Germinal center (tissue), 1 donor: ENCODE measurements at regions not wholly inside any gene's neighbourhood (a gene's known extent, or its start where the extent isn't known, plus 50 kb on each side); places are given as distances from the start of the nearest gene placed in this dataset.
"Not testable (repeated sequence)": the region's sequence is repeated elsewhere in the genome, so short reads cannot be mapped to it uniquely, and the experiment has no call there.

Experiments used
- DNase-seq: peaks from one replicate; pipeline ENCODE4 v3.0.0; 2012; ENCODE audit warnings: mixed read lengths, low spot score

DNA sequence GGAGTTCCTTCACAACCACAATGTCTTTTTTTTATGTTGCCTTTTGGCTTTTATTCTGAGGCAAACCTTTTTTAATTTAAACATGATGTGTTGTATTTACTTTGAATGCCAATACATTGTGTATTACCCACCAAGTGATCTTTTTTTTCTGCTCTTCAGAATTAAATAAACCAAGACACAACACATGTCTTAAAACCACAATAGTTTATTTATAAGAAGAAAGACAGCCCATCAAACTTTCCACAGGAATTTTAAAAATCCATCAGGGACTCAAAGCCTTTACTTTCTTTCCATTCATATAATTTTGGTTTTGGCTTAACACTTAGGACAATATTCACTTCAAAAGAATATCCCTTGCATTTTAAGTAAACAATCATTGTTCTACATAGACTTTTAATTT is 321.8 kb upstream of the MEF2C start:
- no peak for DNase-seq

- no peak for DNase-seq
Observed at GRCh38 chr5:89203611-89204010, 320.6 kb upstream of the MEF2C start.

DNA sequence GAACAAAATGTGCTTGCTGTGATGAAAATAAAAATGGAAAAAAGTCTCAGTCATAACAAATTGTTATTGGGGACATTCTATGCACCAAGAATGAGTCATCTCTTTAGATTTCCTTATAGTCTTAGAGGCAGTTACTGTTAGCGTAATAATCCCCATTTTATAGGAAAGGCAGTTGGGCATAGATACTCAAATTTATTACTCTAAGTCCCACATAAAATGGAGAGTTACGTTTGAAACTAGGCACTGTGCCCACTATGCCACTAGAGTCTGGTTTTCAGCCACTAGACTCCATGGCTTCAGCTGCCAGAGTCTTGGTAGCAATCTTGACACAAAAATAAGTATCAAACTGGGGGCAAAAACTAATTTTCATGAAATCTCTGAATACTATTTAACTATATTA is 317.9 kb upstream of the MEF2C start:
- no peak for DNase-seq

GRCh38 chr5:89199306-89199705 is 316.3 kb upstream of the MEF2C start:
- DNase-seq: no peak

DNA sequence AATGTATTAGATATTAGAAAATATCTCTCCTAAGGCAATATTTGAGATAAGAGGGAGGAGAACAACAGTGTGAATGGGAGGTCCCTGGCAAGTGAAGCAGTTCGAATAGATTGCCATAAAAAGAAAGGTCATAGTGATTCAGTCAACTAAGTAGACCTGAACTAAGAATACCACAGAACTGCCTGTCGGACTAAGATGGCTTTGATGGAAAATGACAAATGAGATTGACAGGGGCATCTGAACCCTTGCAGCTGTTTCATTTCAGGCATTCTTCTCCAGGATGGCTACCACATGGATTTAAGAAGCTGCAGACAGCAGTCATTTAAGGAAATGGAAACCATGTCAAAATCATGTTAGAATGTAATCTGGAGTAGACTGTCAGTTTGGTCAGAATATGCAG is 308.4 kb upstream of the MEF2C start:
- no peak for DNase-seq

GRCh38 chr5:89190515-89191265 is 307.7 kb upstream of the MEF2C start:
- no peak for DNase-seq

DNA sequence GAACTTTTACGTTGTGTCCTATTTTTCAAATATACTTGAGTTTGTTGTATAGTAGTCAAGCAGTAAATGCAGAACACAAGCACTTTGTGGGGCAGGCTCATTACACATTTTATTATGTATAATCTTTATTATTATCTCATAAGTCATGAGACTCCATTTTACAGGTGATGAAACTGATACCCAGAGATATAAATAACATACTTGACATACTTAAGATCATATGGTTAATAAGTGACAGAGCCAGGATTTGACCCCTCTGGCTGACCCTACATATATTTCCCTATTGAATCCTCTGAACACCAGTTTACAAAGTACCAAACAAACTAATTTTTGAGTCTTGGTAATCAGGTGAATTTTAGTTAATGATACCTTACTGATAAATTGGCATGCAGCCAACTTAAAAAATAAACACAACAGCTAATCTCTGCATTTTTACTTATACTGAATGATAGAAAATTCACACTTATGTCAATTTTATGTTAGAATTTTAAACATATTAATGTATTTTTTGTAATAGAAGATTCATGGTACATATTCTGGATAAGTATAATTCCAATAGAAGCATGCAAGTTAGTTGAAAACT is 305.0 kb upstream of the MEF2C start:
- no peak for DNase-seq

DNA sequence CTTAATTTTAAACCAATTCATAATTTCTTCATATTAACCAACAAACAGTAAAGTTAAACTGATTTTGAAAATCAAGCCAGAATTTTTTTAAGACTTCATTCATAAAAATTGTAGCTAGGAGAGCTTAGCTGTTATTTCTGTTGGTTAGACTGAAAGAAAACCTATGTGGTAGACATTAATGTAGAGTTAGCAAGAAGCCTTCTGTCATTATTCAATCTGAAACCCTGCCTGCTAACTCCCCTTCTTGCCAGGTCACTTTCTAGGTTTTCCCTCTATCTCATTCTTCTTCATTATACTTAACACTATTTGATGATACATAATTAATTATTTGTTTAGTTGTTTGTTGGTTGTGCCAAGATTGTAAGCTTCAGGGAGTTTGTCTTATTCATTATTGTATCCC is 304.3 kb upstream of the MEF2C start:
- DNase-seq: no peak

GRCh38 chr5:89181546-89181945 is 298.6 kb upstream of the MEF2C start:
- no peak for DNase-seq

DNA sequence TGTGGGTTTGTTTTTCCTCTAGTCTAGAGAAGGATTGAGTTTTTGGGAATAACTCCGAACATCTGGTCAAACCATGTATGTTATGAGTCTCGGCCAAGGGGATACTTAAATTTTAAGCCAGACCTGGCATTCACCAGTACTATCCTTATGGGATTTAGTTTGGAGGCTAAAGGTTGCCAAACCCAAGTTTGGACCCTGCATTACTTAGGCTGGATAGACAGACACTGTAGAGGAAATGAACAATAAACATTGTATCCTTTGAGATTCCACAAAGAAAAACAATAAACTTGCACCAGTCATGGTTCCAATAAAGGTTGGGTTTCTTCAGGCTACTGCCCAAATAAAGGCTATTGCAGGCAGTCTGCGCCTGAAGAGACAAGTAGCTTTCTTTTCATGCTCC is 296.7 kb upstream of the MEF2C start:
- no peak for DNase-seq

GRCh38 chr5:89178541-89178940 is 295.6 kb upstream of the MEF2C start:
- DNase-seq: no peak

DNA sequence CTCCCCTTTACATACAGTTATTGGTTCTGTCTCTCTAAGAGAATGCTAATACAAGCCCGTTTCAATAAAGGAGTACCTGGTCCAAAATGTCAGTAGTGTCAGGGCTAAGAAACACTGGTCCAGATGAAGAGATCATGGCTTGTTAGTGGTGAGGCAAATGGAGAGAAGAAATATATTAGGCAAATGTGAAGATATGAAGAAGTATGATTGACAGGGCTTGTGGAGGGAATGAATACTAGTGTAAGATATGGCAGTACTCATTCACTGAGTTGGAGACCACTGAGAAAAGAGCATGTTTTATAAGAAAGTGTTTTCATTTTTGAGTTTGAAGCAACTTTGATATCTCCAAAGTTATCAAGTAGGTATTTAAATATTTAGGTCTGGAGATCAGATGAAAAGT is 290.5 kb upstream of the MEF2C start:
- no peak for DNase-seq

GRCh38 chr5:89168766-89169165 is 285.8 kb upstream of the MEF2C start:
- no peak for DNase-seq

DNA sequence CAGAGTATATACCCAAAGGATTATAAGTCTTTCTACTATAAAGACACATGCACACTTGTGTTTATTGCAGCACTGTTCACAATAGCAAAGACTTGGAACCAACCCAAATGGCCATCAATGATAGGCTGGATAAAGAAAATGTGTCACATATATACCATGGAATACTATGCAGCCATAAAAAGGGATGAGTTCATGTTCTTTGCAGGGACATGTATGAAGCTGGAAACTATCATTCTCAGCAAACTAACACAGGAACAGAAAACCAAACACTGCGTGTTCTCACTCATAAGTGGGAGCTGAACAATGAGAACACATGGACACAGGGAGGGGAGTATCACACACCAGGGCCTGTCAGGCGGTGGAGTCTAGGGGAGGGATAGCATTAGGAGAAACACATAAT is 281.7 kb upstream of the MEF2C start:
- not testable (repeated sequence) for DNase-seq

- DNase-seq: no peak
Observed at GRCh38 chr5:89156226-89156625, 273.2 kb upstream of the MEF2C start.

GRCh38 chr5:89147031-89147430 is 264.0 kb upstream of the MEF2C start:
- DNase-seq: no peak

GRCh38 chr5:89137148-89137547 is 254.2 kb upstream of the MEF2C start:
- no peak for DNase-seq

DNA sequence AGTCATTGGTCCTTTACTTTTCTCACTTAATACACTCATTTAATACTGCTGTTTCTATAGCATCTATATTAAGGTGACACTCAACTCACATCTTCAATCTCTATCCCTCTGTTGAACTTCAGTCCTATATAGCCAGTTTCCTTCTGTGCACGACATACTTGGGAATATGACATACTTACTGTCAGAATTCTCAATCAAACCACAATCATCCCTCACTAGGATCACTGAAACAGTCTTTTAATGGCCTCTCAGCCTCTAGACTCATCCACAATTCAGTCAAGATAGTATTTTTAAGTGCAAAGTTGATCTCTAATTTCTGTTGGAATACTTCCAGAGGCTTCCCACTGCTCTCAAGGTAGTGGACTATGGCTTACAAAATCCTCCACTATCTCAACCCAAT is 251.0 kb upstream of the MEF2C start:
- no peak for DNase-seq

DNA sequence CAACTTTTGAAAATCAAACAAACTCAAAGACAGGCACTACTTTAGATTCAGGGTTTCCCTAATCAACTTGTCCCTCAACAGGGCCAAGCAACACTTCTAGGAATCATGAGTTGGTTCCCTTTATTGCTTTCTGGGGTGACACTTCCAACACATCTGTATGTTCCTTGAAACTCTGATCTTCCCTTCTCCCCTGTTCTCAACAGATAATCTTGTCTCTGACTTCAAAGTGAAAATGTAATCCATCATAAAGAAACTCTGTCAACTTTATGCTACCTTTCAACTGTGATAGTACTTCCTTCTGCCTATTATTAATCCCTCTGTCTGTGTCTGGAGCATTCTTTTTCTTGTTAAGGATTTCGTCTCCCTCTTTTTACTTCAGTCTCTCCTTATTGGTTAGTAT is 250.1 kb upstream of the MEF2C start:
- DNase-seq: no peak

DNA sequence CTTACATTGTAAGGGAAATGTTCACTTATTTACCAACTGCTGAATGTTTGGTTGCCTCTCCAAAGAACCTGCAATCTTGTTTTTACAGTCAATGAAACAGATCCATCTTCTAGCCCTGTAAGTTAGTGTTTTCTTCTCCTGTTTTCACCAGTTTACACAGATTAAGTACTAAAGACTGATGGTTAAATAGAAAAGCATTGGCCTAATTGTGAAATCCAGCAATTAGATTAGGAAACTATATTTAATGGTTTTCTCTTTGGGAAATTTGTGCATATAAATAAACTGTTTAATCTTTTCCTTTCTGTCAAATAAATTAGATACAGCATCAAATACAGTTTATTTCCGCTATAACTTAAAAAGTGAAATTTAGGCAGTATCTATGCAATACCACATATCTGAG is 247.9 kb upstream of the MEF2C start:
- no peak for DNase-seq

DNA sequence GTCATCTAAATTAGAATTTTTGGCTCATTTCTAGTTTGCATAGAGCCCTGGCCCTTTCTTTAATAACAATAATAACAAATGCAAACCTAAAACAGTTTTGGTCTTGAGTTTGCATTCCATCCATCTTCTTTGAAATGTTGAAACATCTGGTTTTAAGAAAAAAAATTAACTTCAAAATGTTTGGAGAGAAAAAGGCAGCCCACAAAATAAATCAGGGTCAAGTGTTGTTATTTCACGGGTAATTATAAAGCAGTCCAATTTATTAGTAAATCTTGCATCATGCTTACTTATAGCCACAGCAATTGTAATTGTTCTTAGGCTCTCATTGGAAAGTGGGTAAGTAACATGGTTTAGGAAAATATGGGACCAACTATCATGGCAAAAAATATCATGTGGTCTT is 247.0 kb upstream of the MEF2C start:
- DNase-seq: no peak

DNA sequence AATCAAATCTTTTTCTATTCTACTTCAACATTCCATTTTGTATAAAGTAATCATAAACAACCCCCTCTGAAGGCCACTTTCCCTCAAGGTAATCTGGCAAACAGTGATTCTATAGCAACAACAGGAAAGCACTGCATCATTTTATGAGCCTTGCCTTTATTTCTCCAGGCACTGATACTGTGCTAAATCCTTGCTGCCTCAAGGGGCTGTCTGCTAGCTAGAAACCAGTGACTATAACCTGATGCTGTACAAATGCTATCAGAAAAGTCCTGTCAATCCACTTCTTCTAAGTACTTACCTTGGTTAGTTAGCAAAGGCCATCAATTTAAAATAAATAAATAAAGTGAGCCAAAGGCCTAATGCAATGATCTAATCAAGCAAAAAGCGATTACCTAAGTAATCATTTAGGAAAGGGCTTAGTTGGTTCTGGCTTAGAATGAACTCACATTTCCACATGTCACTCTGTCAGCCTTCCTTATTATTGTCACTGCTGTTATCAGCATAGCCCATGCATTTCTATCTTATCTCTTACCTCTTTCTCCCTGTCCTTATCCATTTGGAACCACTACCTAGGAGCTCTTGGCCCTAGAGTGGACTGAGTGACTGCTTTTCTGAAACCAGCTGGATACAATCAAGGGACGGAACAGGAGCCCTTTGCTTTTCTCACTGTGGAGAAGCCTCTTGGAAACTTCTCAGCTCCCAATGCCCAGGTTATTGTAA is 246.1 kb upstream of the MEF2C start:
- DNase-seq: no peak

DNA sequence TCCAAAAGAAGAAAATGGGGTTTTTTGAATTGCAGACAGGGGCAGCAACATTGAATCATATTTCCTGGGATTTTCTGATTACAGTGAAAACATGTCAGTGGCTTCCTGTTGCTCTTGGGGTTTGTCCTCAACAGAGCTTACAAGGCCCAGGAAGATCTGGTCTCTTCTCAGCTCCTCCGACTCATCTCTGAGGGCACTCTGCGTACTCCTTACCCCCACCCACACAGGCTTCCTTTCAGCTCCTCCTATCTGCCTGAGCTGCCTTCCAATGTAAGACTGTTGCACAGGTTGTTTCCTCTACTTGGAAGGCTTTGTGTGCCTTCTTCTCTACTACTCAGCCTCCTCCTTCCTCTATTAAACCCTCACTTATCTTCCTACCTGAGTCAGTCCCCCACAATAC is 245.1 kb upstream of the MEF2C start:
- DNase-seq: no peak

- DNase-seq: no peak
Observed at GRCh38 chr5:89127191-89127590, 244.2 kb upstream of the MEF2C start.
